Panc1 (cell line): ENCODE measurements at regions not wholly inside any gene's neighbourhood (a gene's known extent, or its start where the extent isn't known, plus 50 kb on each side); places are given as distances from the start of the nearest gene placed in this dataset.

Experiments used
- ATAC-seq: fragments of 200-7000 bp; cut with Tn5 transposase; 2 replicates; pipeline ENCODE4 v1.9.1; 2020; ENCODE audit warnings: mild to moderate bottlenecking, moderate library complexity
- BruUV-seq: library from RNA; stranded (reverse); fragments of 400-500 nt; replicated peaks from 2 replicates; lab custom pipeline; 2021; lab: Mats Ljungman, UMichigan
- CTCF ChIA-PET: fragments of 300-600 bp; sonication (Branson Sonifier 250); formaldehyde crosslinking; loops from one replicate; lab custom pipeline; 2022; ENCODE audit warnings: antibody characterized with exemption; lab: Charles Lee
- POLR2A ChIA-PET: fragments of 300-600 bp; sonication (Branson Sonifier 250); formaldehyde crosslinking; loops from one replicate; lab custom pipeline; 2022; ENCODE audit warnings: antibody characterized with exemption; lab: Charles Lee
- DNase-seq: peaks from one replicate; pipeline ENCODE4 v3.0.0-alpha.2; 2010; ENCODE audit warnings: low read depth, low spot score
- H3K27ac ChIP-seq: 2 replicates; pipeline ENCODE4 v1.5.1; 2011; ENCODE audit warnings: mild to moderate bottlenecking, low read length, inconsistent platforms
- H3K27me3 ChIP-seq: fragments of 200-500 bp; sonication (Bioruptor generic); 2 replicates; pipeline ENCODE4 v1.6.0; 2014; ENCODE audit warnings: low read length, inconsistent platforms; ENCODE audit not compliant: control insufficient read depth, insufficient read depth
- H3K36me3 ChIP-seq: fragments of 200-500 bp; sonication (Bioruptor generic); 2 replicates; pipeline ENCODE4 v1.5.1; 2014; ENCODE audit warnings: inconsistent platforms, mild to moderate bottlenecking, low read length, moderate library complexity; ENCODE audit not compliant: control insufficient read depth, insufficient read depth
- H3K4me1 ChIP-seq: 2 replicates; pipeline ENCODE4 v1.5.1; 2011; ENCODE audit warnings: inconsistent platforms, mild to moderate bottlenecking, low read length, moderate library complexity; ENCODE audit not compliant: control insufficient read depth, insufficient read depth
- H3K4me3 ChIP-seq, 2 experiments: 2 replicates each; pipeline ENCODE4 v1.5.1; 2011 to 2012; ENCODE audit warnings: low read depth in 2 of 2, low read length in 2 of 2, mild to moderate bottlenecking in 2 of 2, inconsistent platforms in 1 of 2, moderate library complexity in 1 of 2
- H3K9me3 ChIP-seq: fragments of 200-500 bp; sonication (Bioruptor generic); 2 replicates; pipeline ENCODE4 v1.5.1; 2014; ENCODE audit warnings: low read depth, mild to moderate bottlenecking, inconsistent platforms, low read length, moderate library complexity; ENCODE audit not compliant: control insufficient read depth, insufficient read depth
- POLR2AphosphoS5 ChIP-seq: IDR thresholded peaks from 2 replicates; pipeline ENCODE4 v1.6.1; 2012; ENCODE audit warnings: mild to moderate bottlenecking, low read depth, low read length, moderate library complexity
- REST ChIP-seq, 2 experiments: IDR thresholded peaks; 2 replicates each; pipeline ENCODE4 v1.6.1; 2011 to 2012; ENCODE audit warnings: low read depth in 2 of 2, control low read depth in 1 of 2, low read length in 1 of 2, mild to moderate bottlenecking in 1 of 2, moderate library complexity in 1 of 2; ENCODE audit not compliant: insufficient read depth in 1 of 2
- SIN3A ChIP-seq: IDR thresholded peaks from 2 replicates; pipeline ENCODE4 v1.6.1; 2012; ENCODE audit warnings: low read depth, mild to moderate bottlenecking, low read length, moderate library complexity, borderline replicate concordance; ENCODE audit not compliant: insufficient read depth
- TCF7L2 ChIP-seq: IDR thresholded peaks from 2 replicates; pipeline ENCODE4 v1.6.1; 2011; ENCODE audit warnings: mild to moderate bottlenecking, low read depth, low read length, inconsistent platforms
- in situ Hi-C: cut with HindIII; loops from 2 replicates; pipeline ENCODE4 v1.10.0; 2016; ENCODE audit warnings: low sequenced_read_pairs, low pct_unique_long_range_greater_than_20kb
- intact Hi-C: fragments of 100-400 bp; cut with micrococcal nuclease; formaldehyde crosslinking; loops from one replicate; pipeline ENCODE4 v1.10.0; 2022; ENCODE audit not compliant: unreplicated experiment
- TF ChIP-seq, protein P1 (sequence below): fragments of 450-650 bp; IDR thresholded peaks from 2 replicates; pipeline ENCODE4 v1.5.1; 2017; ENCODE audit warnings: mild to moderate bottlenecking

DNA sequence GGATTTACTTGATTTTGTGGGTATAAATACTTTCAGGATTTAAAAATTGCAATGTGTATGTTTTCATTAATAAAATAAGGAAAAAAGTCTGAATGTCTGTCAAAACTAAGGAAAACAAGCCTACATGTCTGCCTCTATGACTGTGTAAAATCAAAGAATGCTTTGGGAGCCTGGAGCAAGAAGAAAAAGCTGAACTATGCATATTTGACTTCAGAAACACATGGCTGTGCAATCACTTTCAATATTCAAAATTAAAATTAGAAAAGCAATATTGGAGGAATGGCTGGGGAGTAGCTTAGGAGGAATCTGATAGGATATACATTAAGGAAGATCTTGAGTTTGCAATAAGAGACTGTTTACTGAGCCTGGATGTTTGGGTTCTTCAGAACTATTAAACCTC lies 147.1 kb downstream of the ADAM29 start:
- H3K27me3 ChIP-seq: no peaks in the 10 kb centered on the region
- in situ Hi-C loops (no loop called here), intact Hi-C loops (no loop called here)
- no peak for TF ChIP-seq POLR2AphosphoS5
- TF ChIP-seq TCF7L2: no peak
- no peak for TF ChIP-seq SIN3A
- no peak for TF ChIP-seq REST (IDR thresholded peaks at IDR 0.05; ENCODE audit: insufficient read depth in 1 of 2, low read depth in 2 of 2, low read length in 1 of 2)
- TF ChIP-seq, protein P1, sequence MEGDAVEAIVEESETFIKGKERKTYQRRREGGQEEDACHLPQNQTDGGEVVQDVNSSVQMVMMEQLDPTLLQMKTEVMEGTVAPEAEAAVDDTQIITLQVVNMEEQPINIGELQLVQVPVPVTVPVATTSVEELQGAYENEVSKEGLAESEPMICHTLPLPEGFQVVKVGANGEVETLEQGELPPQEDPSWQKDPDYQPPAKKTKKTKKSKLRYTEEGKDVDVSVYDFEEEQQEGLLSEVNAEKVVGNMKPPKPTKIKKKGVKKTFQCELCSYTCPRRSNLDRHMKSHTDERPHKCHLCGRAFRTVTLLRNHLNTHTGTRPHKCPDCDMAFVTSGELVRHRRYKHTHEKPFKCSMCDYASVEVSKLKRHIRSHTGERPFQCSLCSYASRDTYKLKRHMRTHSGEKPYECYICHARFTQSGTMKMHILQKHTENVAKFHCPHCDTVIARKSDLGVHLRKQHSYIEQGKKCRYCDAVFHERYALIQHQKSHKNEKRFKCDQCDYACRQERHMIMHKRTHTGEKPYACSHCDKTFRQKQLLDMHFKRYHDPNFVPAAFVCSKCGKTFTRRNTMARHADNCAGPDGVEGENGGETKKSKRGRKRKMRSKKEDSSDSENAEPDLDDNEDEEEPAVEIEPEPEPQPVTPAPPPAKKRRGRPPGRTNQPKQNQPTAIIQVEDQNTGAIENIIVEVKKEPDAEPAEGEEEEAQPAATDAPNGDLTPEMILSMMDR: no peak
- ChIA-PET POLR2A (no interaction called here), CTCF (no interaction called here)
- no TSS peak for BruUV-seq
- no peak overlapping the region for H3K27ac ChIP-seq
- H3K9me3 ChIP-seq: no peaks in the 10 kb centered on the region
- ATAC-seq (no peak), DNase-seq (no peak)
- no peaks in the 10 kb centered on the region for H3K4me1 ChIP-seq
- no peak overlapping the region for H3K4me3 ChIP-seq
- no peaks in the 10 kb centered on the region for H3K36me3 ChIP-seq

- TF ChIP-seq REST (IDR thresholded peaks at IDR 0.05; ENCODE audit: insufficient read depth in 1 of 2, low read depth in 2 of 2, low read length in 1 of 2): no peak
- TF ChIP-seq SIN3A: no peak
- TF ChIP-seq TCF7L2: no peak
- no peak for TF ChIP-seq POLR2AphosphoS5
- TF ChIP-seq, protein P1: no peak
- no TSS peak for BruUV-seq
- intact Hi-C loops: no loop called here
- H3K4me1 ChIP-seq: no peaks in the 10 kb centered on the region
- ChIA-PET CTCF (no interaction called here), POLR2A (no interaction called here)
- H3K9me3 ChIP-seq: no peaks in the 10 kb centered on the region
- no peaks in the 10 kb centered on the region for H3K36me3 ChIP-seq
- H3K4me3 ChIP-seq: no peak overlapping the region
- H3K27me3 ChIP-seq: no peaks in the 10 kb centered on the region
- in situ Hi-C loops: no loop called here
- H3K27ac ChIP-seq: no peak overlapping the region
- ATAC-seq: no peak
- DNase-seq: no peak
Observed at GRCh38 chr4:175066923-175067627, 148.9 kb downstream of the ADAM29 start.
